ENCODE measurements at regions not wholly inside any gene's neighbourhood (a gene's known extent, or its start where the extent isn't known, plus 50 kb on each side); places are given as distances from the start of the nearest gene placed in this dataset.

GRCh38 chr1:238649200-238649599 is 737.2 kb upstream of the CHRM3 start:
- DNase-seq (no peak), ATAC-seq (no peak)
- no peak for TF ChIP-seq CTCF (IDR thresholded peaks at IDR 0.05)
- no peaks in the 10 kb centered on the region for H3K4me1 ChIP-seq
- H3K9me3 ChIP-seq, result no peaks in the 10 kb centered on the region
- no peaks in the 10 kb centered on the region for H3K36me3 ChIP-seq
- intact Hi-C loops (cut with DNase I), result no loop called here
- no peaks in the 10 kb centered on the region for H3K27me3 ChIP-seq
- H3K27ac ChIP-seq, result no peak overlapping the region
- H3K4me3 ChIP-seq, result no peak overlapping the region

GRCh38 chr1:238648751-238649150 is 737.6 kb upstream of the CHRM3 start:
- DNase-seq (no peak), ATAC-seq (no peak)
- Histone ChIP-seq H3K27ac (no peak overlapping the region), H3K4me1 (no peaks in the 10 kb centered on the region), H3K9me3 (no peaks in the 10 kb centered on the region), H3K4me3 (no peak overlapping the region), H3K36me3 (no peaks in the 10 kb centered on the region), H3K27me3 (no peaks in the 10 kb centered on the region)
- intact Hi-C loops (cut with DNase I), result no loop called here
- no peak for TF ChIP-seq CTCF (IDR thresholded peaks at IDR 0.05)

GRCh38 chr1:238648296-238648695 is 738.1 kb upstream of the CHRM3 start:
- H3K4me1 ChIP-seq, result no peaks in the 10 kb centered on the region
- ATAC-seq (no peak), DNase-seq (no peak)
- H3K4me3 ChIP-seq, result no peak overlapping the region
- no peaks in the 10 kb centered on the region for H3K27me3 ChIP-seq
- no peak for TF ChIP-seq CTCF (IDR thresholded peaks at IDR 0.05)
- no peak overlapping the region for H3K27ac ChIP-seq
- no peaks in the 10 kb centered on the region for H3K36me3 ChIP-seq
- intact Hi-C loops (cut with DNase I), result no loop called here
- no peaks in the 10 kb centered on the region for H3K9me3 ChIP-seq

DNA sequence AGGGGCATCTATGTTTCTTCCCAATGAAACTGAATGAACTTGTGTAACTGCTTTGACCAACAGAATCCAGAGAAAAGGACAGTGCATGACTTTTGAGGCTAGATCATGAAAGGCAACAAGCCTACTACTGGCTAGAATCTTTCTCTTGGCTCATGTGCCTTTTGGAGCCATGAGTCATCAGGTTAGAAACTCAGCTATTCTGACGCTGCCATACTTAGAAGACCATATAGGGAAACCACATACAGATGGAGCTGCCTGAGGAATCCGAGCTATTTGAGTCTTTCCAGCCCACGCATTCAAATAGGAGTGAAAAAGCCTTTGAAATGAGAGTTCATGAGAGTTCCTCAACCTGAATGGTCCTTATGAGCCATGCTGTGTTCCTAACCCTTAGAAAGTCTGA is 738.5 kb upstream of the CHRM3 start:
- H3K27ac ChIP-seq, result no peak overlapping the region
- H3K9me3 ChIP-seq, result no peaks in the 10 kb centered on the region
- H3K4me1 ChIP-seq, result no peaks in the 10 kb centered on the region
- intact Hi-C loops (cut with DNase I), result no loop called here
- TF ChIP-seq CTCF (IDR thresholded peaks at IDR 0.05), result no peak
- peak; percentile 26 for ATAC-seq
- H3K27me3 ChIP-seq, result no peaks in the 10 kb centered on the region
- H3K36me3 ChIP-seq, result no peaks in the 10 kb centered on the region
- no peak for DNase-seq
- no peak overlapping the region for H3K4me3 ChIP-seq

DNA sequence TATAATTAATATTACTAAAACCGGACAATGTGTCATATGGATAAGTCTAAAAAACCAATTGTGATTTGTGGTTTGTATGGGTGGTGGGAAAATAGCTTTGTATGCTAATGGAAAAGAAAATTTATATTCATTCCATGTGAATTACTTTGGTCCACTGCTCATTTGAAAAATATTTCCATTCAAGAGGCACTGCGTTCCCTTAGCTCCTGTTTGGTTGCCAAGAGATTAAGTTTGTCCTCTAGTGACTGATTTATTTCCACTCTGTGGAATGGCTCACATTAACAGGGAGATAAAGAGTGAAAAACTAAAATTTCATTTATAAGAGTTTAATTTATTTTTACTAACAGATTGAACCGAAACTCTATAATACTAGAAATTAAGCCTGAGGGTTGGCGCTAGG is 744.1 kb upstream of the CHRM3 start:
- Histone ChIP-seq H3K4me1 (no peaks in the 10 kb centered on the region), H3K27me3 (no peaks in the 10 kb centered on the region), H3K36me3 (no peaks in the 10 kb centered on the region), H3K27ac (no peak overlapping the region), H3K4me3 (no peak overlapping the region), H3K9me3 (no peaks in the 10 kb centered on the region)
- no peak for TF ChIP-seq CTCF (IDR thresholded peaks at IDR 0.05)
- ATAC-seq (no peak), DNase-seq (no peak)
- intact Hi-C loops (cut with DNase I), result no loop called here
